Dermis blood vessel endothelial cell (primary cell): ENCODE measurements at regions not wholly inside any gene's neighbourhood (a gene's known extent, or its start where the extent isn't known, plus 50 kb on each side); places are given as distances from the start of the nearest gene placed in this dataset.
A peak's percentile ranks its signal among the peaks of the same experiment; 100 is the strongest.
"Not testable (repeated sequence)": the region's sequence is repeated elsewhere in the genome, so short reads cannot be mapped to it uniquely, and the experiment has no call there.

Experiments used
- DNase-seq: peaks from one replicate; pipeline ENCODE4 v3.0.0; 2010

DNA sequence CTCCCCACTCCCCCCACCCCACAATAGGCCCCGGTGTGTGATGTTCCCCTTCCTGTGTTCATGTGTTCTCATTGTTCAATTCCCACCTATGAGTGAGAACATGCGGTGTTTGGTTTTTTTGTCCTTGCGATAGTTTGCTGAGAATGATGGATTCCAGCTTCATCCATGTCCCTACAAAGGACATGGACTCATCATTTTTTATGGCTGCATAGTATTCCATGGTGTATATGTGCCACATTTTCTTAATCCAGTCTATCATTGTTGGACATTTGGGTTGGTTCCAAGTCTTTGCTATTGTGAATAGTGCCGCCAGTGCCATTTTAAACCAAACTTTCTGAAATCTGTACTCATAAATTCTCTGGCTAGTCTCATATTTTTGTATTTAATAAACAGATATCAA is 85.3 kb upstream of the MAGI3 start:
- DNase-seq = not testable (repeated sequence)

GRCh38 chr1:113307771-113308445 is 82.4 kb upstream of the MAGI3 start:
- no peak for DNase-seq

DNA sequence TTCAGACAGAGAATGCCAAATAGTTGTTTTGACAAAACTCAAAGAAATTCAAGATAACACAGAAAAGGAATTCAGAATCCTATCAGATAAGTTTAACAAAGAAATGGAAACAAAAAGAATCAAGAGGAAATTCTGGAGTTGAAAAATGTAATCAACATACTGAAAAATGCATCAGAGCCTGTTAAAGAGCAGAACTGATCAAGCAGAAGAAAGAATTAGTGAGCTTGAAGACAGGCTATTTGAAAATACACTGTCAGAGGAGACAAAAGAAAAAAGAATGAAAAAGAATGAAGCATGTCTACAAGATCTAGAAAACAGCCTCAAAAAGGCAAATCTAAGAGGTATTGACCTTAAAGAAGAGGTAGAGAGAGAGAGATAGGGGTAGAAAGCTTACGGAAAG is 77.7 kb upstream of the MAGI3 start:
- not testable (repeated sequence) for DNase-seq

GRCh38 chr1:113314600-113314999 is 75.7 kb upstream of the MAGI3 start:
- no peak for DNase-seq

DNA sequence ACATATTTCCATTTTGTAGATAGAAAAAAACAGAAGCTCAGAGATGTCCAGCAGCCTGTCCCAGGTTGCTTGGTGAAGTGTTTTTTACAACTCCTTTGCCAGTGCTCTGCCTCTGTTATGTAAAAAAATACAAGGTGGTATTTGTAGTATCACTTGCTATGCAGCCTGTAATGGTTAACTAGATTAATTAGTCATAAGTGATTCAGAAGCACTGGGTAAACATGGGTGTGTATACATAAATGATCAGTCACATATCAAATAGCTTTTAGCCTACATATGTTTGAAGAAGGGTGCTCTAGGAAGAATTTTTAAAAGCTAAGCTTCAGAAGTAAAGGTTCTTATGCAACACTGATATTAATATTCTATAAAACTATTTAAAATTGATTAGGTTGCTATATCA is 70.0 kb upstream of the MAGI3 start:
- no peak for DNase-seq

GRCh38 chr1:113320972-113321680 is 69.2 kb upstream of the MAGI3 start:
- no peak for DNase-seq

DNA sequence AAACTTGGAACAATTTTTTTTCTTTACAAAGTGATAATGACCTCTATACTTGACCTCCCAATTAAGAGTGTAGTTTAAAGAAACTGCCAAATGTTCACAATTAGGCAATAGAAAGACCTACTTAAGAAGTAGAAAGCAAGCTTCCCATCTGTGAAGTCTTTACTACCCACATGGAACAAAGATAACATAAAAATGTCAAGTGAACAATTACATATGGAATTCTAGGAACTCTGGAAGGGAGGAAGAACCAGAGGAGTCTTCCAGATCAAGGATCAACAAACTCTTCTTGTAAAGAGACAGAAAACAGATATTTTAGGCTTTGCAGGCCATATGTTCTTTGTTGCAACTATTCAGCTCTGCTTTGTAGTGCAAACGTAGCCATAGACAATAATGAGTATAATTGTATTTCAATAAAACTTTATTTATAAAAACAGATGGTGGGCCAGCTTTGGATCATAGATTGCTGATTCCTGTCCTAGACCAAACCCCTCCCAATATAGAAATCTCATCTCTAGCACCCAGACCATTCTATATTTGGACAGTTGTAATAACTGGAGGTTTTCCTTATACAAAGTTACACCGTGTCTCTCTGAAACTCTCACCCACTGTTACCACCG is 68.4 kb upstream of the MAGI3 start:
- no peak for DNase-seq

- no peak for DNase-seq
Measured at GRCh38 chr1:113322439-113322838, 67.9 kb upstream of the MAGI3 start.

DNA sequence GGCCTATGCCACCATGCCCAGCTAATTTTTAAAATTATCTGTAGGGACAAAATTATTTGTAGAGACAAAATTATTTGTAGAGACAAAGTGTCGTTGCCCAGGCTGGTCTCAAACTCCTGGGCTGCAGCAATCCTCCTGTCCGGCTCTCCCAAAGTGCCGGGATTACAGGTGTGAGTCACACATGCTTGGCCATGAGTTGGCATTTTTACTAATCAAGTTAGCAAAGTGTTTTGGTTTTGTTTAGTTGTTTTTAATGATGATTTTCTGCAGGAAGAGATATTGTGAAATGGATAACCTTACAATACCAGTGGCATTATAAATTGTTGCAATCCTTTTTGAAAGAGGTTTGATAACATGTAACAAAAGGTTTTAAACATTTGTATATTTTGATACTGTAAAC is 65.3 kb upstream of the MAGI3 start:
- DNase-seq = peak; percentile 13

GRCh38 chr1:113326976-113327375 is 63.3 kb upstream of the MAGI3 start:
- no peak for DNase-seq

DNA sequence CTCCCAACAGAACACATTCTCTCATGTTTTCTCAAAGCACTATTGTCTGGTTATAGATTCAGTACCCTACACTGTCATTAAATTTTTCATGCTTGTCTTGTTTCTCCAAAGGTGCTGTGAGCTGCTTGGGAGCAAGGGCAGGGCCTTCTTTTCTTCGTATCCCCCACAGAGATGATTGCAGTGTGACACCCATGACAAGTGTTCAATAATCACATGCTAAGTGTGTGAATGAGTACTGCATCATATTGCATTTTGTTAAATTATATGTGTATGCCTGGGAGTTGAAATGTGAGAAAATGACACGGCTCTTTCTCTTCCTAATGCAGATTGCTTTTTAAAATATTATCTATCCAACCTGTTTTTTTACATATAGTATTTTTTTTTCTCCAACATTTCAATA is 57.3 kb upstream of the MAGI3 start:
- no peak for DNase-seq

DNA sequence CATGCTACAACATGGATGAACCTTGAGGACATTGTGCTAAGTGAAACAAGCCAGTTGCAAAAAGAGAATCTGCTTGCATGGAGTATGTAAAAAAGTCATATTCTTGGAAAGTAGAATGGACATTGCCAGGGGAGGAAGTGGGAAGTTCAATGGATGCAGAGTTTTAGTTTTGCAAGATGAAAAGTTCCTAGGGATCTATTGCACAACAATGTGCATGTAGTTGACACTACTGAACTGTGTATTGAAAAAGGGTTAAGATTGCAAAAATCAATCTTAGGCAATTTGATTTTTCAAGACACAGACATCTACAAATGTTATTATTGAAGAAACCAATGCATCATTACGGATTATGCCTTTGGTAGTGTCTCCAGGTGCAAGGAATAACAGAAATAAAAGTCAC is 50.3 kb upstream of the MAGI3 start:
- no peak for DNase-seq
